GM10266 (cell line): ENCODE measurements at regions not wholly inside any gene's neighbourhood (a gene's known extent, or its start where the extent isn't known, plus 50 kb on each side); places are given as distances from the start of the nearest gene placed in this dataset.
A peak's percentile ranks its signal among the peaks of the same experiment; 100 is the strongest.

Experiments
- DNase-seq: peaks from one replicate; pipeline ENCODE4 v3.0.0; 2012; ENCODE audit errors: extremely low spot score
- CTCF ChIP-seq: IDR thresholded peaks from 2 replicates; pipeline ENCODE4 v1.5.1; 2012; ENCODE audit warnings: mild to moderate bottlenecking, low read depth; ENCODE audit not compliant: control insufficient read depth, insufficient read depth; ENCODE audit errors: missing control alignments

GRCh38 chr4:10951306-10951705 is 266.7 kb upstream of the CLNK start:
- DNase-seq = no peak
- no peak for TF ChIP-seq CTCF

GRCh38 chr4:10949039-10949733 is 264.6 kb upstream of the CLNK start:
- peak; percentile 11 for DNase-seq
- TF ChIP-seq CTCF = no peak

GRCh38 chr4:10947898-10948297 is 263.3 kb upstream of the CLNK start:
- no peak for DNase-seq
- TF ChIP-seq CTCF = no peak

- no peak for DNase-seq
- TF ChIP-seq CTCF = no peak
Observed at GRCh38 chr4:10944321-10944720, 259.8 kb upstream of the CLNK start.

- no peak for TF ChIP-seq CTCF
- no peak for DNase-seq
Observed at GRCh38 chr4:10942156-10942555, 257.6 kb upstream of the CLNK start.

GRCh38 chr4:10929818-10930217 is 245.2 kb upstream of the CLNK start:
- no peak for DNase-seq
- TF ChIP-seq CTCF = no peak

GRCh38 chr4:10925996-10926395 is 241.4 kb upstream of the CLNK start:
- DNase-seq = no peak
- no peak for TF ChIP-seq CTCF
